ENCODE measurements at regions not wholly inside any gene's neighbourhood (a gene's known extent, or its start where the extent isn't known, plus 50 kb on each side); places are given as distances from the start of the nearest gene placed in this dataset.

DNA sequence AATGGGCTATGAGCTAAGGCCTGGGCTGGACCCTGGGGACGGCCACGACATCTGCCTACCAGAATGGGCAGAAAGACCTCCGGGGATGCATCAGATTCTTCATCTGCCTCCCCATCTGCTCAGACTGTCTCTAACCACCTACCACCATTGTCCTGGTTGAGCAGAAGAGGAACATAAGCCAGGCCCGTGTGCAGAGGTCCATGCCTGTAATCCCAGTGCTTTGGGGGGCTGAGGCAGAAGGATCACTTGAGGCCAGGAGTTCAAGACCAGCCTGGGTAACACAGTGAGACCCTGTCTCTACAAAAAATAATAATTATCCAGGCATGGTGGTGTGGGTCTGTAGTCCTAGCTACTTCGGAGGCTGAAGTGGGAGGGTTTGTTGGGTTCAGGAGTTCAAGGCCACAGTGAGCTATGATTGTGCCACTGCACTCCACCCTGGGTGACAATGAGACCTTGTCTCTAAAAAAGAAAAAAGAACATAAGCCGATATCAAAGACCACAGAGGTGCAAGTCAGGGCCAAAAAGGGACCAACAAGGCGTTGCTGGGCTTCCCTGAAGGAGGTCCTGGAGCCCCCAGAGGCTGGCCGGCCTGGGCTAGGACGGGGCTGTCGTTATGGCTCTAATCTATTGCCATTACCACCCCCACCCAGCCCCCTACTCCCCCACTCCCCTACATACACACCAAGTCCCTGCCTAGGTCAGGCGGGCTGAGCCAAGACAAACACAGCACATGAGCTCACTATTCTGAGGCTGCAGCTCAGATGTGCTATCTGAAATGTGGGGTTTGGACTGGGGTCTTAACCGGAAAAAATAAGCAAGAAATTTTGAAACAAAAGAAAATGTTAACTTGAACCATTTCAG is 239.2 kb upstream of the RAB4A start:
- no peak for DNase-seq (ENCODE audit: low read depth in 2 of 2)

DNA sequence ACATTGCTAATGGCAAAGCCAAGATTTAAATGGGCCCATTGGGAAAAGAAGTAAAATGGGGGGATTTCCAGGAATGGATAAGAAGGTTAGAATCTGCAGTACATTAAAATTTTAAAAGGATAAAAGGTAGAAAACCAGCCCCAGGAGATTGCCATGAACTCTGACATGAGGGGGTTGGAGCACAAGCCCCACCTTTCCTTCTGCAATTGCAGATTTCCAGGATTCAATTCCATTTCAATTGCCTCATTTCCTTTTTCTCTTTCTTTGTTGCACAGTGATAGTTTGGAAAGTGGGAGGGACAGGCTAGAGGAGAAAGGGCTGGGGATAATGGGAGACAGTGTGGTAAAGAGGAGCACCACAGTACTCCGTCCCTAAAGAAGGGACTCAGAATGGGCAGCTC is 238.5 kb upstream of the RAB4A start:
- no peak for DNase-seq (ENCODE audit: low read depth in 2 of 2)

DNA sequence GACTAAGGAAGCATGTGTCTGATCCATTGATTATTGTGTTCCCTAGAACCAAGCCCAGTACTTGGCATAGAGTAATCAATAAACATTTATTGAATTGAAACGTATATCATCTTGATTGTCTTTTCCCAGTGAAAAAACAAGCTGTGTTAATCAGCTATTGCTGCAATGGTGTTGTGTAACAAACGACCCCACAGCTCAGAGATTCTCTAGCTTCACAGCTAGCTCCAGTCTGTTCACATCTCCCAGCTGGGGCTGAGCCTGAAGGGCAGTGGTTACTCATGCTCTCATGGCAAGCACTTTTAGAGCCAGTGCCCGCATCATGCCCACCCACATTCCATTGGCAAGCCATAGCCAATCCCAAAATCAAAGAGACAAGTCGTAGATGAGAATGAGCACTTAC is 237.4 kb upstream of the RAB4A start:
- no peak for DNase-seq (ENCODE audit: low read depth in 2 of 2)

DNA sequence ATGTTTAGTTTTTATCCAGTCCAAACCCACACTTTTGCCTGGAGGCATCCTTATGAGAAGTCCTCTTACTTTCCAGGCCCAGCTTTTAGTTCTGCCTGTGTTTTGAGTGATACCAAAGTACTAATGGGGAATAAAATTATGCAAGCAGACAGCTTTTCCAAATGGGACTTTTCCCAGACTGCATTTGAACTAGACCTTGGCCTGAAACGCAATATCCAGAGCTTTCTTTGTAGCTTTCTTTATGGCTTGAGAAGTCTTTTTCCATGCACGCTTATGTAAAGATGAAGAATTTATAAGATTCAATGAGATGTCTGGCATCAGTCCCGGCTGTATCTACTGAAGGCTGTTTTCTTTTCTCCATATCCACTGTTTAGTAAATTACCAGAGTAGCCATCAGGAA is 236.6 kb upstream of the RAB4A start:
- no peak for DNase-seq (ENCODE audit: low read depth in 2 of 2)

DNA sequence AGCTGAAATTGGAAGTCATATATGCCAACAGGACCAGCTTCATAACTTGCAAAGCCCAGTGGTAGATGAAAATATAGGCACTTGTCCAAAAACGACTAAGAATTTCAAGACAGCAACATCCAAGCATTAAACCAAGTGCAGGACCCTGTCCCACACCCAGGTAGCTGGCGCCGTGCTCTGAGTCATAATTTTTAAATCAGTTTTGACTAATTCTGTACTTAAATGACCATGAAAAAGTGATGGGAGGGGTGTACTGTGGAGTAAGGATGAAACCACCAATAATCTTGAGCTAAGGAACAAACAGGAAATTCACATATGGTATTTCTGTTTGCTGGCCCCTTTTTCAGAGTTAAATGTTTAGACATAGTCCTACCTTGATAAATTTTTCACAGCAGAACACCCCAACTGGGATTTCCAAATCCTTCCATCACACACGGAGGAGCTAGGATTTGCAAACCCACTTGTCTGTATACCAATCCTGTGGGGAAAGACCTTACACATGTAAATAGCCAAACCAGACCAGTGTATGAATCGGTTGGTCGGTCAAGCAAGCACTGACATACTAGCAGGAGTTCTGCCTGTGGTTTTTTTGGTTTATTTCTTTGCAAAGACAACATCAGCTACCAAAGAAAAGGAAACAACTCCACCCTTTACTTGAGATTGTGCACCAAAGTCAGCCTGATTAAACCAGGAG is 235.7 kb upstream of the RAB4A start:
- DNase-seq (ENCODE audit: low read depth in 2 of 2): no peak

- DNase-seq (ENCODE audit: low read depth in 2 of 2): no peak
Measured at GRCh38 chr1:229035748-229036082, 235.2 kb upstream of the RAB4A start.

GRCh38 chr1:229037806-229038405 is 233.0 kb upstream of the RAB4A start:
- DNase-seq (ENCODE audit: low read depth in 2 of 2): no peak

- no peak for DNase-seq (ENCODE audit: low read depth in 2 of 2)
Measured at GRCh38 chr1:229040630-229041358, 230.1 kb upstream of the RAB4A start.

DNA sequence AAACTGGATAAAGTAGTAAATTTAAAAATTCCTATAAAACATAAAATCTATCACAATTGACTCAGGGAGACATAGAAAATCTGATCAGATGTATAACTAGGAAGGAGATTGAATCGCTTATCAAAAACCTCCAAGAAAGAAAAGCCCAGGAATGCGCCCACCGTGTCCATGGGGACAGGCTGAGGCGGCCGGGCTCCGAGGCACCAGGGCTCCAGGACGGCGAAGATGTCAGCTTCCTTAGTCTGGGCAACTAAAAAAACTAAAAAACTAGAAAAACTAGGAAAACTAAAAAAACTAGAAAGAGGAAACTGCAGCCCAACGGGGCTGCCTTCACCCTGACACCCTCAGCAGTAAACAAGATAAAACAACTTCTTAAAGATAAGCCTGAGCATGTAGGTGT is 229.0 kb upstream of the RAB4A start:
- DNase-seq (ENCODE audit: low read depth in 2 of 2): no peak

- DNase-seq (ENCODE audit: low read depth in 2 of 2): no peak
Measured at GRCh38 chr1:229042482-229042881, 228.4 kb upstream of the RAB4A start.

- no peak for DNase-seq (ENCODE audit: low read depth in 2 of 2)
Measured at GRCh38 chr1:229043115-229043514, 227.8 kb upstream of the RAB4A start.

GRCh38 chr1:229046251-229046853 is 224.6 kb upstream of the RAB4A start:
- DNase-seq (ENCODE audit: low read depth in 2 of 2): no peak

DNA sequence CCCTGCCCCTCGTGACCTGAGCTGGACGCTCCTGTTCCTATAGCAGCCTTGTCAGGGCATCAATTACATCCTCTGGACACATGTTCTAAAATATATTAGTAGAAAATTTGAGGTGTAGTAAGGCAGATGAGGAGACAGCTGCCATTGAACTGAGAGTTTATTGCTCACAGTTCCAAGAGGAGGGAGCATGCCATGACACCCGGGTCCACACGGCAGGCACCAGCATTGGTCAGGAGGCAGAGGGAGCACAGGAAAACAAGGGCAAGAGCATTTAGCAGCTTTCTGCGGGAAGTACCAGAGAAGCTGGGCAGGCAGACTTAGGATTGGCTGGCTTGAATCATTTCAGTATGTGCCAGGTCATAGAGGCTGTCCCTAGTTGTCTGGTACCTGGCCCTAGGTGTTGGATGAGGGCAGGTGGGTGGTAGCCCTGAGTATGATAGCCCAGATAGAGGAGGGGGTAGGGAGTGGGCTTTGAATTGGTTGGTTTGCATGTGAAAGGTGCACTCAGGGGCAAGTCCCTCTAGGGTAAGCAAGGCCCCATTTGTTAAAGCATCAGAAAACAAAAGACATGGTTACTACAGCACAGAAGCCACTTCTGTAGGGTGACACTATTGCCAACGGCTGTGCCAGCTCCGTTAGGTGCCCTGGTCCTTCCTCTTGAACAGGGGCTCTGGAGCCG is 223.6 kb upstream of the RAB4A start:
- no peak for DNase-seq (ENCODE audit: low read depth in 2 of 2)

GRCh38 chr1:229047840-229048620 is 222.9 kb upstream of the RAB4A start:
- DNase-seq (ENCODE audit: low read depth in 2 of 2): no peak

DNA sequence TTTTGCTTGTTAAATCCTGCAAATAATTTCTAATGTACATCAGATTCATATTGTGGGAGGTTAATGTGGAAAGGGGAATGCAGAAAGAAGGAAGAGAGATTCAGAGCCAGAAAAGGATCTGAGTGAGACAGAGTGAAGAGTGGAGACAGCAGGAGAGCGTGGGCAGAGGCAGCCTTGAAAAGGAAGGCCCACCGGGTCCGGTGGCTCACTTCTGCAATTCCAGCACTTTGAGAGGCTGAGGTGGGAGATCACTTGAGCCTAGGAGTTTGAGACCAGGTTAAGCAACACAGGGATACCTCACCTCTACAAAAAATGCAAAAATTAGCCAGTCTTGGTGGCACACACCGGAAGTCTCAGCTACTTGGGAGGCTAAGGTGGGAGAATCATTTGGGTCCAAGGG is 222.0 kb upstream of the RAB4A start:
- DNase-seq (ENCODE audit: low read depth in 2 of 2): no peak

DNA sequence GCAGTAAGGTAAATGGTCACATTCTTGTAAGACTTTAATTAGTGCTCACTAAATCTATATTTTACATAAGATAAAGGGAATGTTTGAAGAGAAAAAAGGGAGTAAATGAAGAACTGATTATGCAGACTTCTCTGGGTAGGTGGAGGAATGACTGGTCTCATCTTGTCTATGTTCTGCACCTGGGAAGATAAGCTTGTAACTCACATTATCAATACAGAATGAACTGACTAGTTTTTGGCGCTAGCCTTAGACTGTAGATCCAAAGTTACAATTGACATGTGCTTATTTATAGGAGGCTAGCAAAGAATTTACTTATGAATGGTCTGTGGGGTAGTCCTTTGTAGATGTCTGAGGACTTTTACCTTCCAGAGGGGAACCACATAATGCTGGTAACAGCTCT is 214.9 kb upstream of the RAB4A start:
- DNase-seq (ENCODE audit: low read depth in 2 of 2): no peak

GRCh38 chr1:229058111-229058561 is 212.8 kb upstream of the RAB4A start:
- peak in 1 of 2 donors; percentile 15 for DNase-seq (ENCODE audit: low read depth in 2 of 2)

DNA sequence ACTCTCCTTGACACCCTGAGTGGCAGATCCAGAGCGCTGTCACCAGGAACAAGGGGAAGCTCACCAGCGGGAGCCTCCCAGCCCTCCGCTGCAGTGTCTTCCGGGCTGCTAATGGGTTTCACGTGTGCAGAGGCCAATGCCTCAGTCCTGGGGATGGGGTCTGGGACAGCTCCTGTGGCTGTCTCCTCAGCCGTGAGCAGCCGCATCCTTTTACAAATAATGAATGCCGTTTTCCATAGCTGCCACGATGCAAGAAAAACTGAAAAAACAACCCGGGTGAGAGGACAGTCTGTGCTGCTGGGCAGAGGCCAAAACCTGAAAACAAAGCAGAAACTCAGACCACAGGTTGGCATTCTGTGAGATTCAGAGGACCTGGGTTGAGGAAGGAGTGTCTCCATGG is 212.2 kb upstream of the RAB4A start:
- no peak for DNase-seq (ENCODE audit: low read depth in 2 of 2)

- no peak for DNase-seq (ENCODE audit: low read depth in 2 of 2)
Measured at GRCh38 chr1:229059671-229060539, 211.0 kb upstream of the RAB4A start.

All from stimulated activated CD8-positive, alpha-beta memory T cell treated with anti-CD3 and anti-CD28 coated beads, Interleukin-2, amount 100 ng/mL, for 48 hours (primary cell).